ENCODE measurements at regions not wholly inside any gene's neighbourhood (a gene's known extent, or its start where the extent isn't known, plus 50 kb on each side); places are given as distances from the start of the nearest gene placed in this dataset.

GRCh38 chr3:70518356-70518755 is 205.9 kb upstream of the MDFIC2 start:
- no peaks in the 10 kb centered on the region for H3K79me2 ChIP-seq (ENCODE audit: insufficient read depth, low read length)
- DNase-seq (no peak), ATAC-seq (ENCODE audit: insufficient read depth, low read depth) (no peak)
- no peaks in the 10 kb centered on the region for H4K20me1 ChIP-seq (ENCODE audit: insufficient read depth, low read length)
- TF ChIP-seq EZH2 (IDR thresholded peaks at IDR 0.05; ENCODE audit: borderline replicate concordance, low read depth, low read length, severe bottlenecking) = no peak
- TF ChIP-seq CTCF (IDR thresholded peaks at IDR 0.05; ENCODE audit: borderline replicate concordance, extremely low read depth, low read length, poor library complexity, severe bottlenecking) = no peak
- peaks cover 6% of the 10 kb centered on the region for H3K27me3 ChIP-seq (ENCODE audit: insufficient read depth, low read length, poor library complexity)
- no peak overlapping the region for H3K4me2 ChIP-seq (ENCODE audit: insufficient read depth, low read length)
- no peak overlapping the region for H3K9ac ChIP-seq (ENCODE audit: low read depth, low read length)
- no peak overlapping the region for H2AFZ ChIP-seq (ENCODE audit: low read depth, low read length)
- no peaks in the 10 kb centered on the region for H3K4me1 ChIP-seq (ENCODE audit: insufficient read depth, low read length)
- H3K4me3 ChIP-seq (ENCODE audit: low read depth in 1 of 2, low read length in 2 of 2) = no peak overlapping the region
- no peaks in the 10 kb centered on the region for H3K9me3 ChIP-seq (ENCODE audit: insufficient read depth, low read length, severe bottlenecking)
- no peaks in the 10 kb centered on the region for H3K36me3 ChIP-seq (ENCODE audit: insufficient read depth, low read length)
- no peak overlapping the region for H3K27ac ChIP-seq (ENCODE audit: low read length)

GRCh38 chr3:70517124-70517890 is 204.9 kb upstream of the MDFIC2 start:
- no peak for TF ChIP-seq CTCF (IDR thresholded peaks at IDR 0.05; ENCODE audit: borderline replicate concordance, extremely low read depth, low read length, poor library complexity, severe bottlenecking)
- no peak for TF ChIP-seq EZH2 (IDR thresholded peaks at IDR 0.05; ENCODE audit: borderline replicate concordance, low read depth, low read length, severe bottlenecking)
- Histone ChIP-seq H3K9ac (ENCODE audit: low read depth, low read length) (no peak overlapping the region), H3K4me3 (ENCODE audit: low read depth in 1 of 2, low read length in 2 of 2) (no peak overlapping the region), H3K27me3 (ENCODE audit: insufficient read depth, low read length, poor library complexity) (peaks cover 12% of the 10 kb centered on the region), H4K20me1 (ENCODE audit: insufficient read depth, low read length) (no peaks in the 10 kb centered on the region), H3K4me1 (ENCODE audit: insufficient read depth, low read length) (no peaks in the 10 kb centered on the region), H3K27ac (ENCODE audit: low read length) (no peak overlapping the region), H3K4me2 (ENCODE audit: insufficient read depth, low read length) (no peak overlapping the region), H2AFZ (ENCODE audit: low read depth, low read length) (no peak overlapping the region), H3K36me3 (ENCODE audit: insufficient read depth, low read length) (no peaks in the 10 kb centered on the region), H3K9me3 (ENCODE audit: insufficient read depth, low read length, severe bottlenecking) (no peaks in the 10 kb centered on the region), H3K79me2 (ENCODE audit: insufficient read depth, low read length) (no peaks in the 10 kb centered on the region)
- ATAC-seq (ENCODE audit: insufficient read depth, low read depth) (no peak), DNase-seq (no peak)

- DNase-seq (no peak), ATAC-seq (ENCODE audit: insufficient read depth, low read depth) (no peak)
- Histone ChIP-seq H3K4me1 (ENCODE audit: insufficient read depth, low read length) (no peaks in the 10 kb centered on the region), H3K27ac (ENCODE audit: low read length) (no peak overlapping the region), H3K79me2 (ENCODE audit: insufficient read depth, low read length) (no peaks in the 10 kb centered on the region), H3K4me3 (ENCODE audit: low read depth in 1 of 2, low read length in 2 of 2) (no peak overlapping the region), H4K20me1 (ENCODE audit: insufficient read depth, low read length) (no peaks in the 10 kb centered on the region), H3K4me2 (ENCODE audit: insufficient read depth, low read length) (no peak overlapping the region), H3K36me3 (ENCODE audit: insufficient read depth, low read length) (no peaks in the 10 kb centered on the region), H3K9me3 (ENCODE audit: insufficient read depth, low read length, severe bottlenecking) (no peaks in the 10 kb centered on the region), H2AFZ (ENCODE audit: low read depth, low read length) (no peak overlapping the region), H3K9ac (ENCODE audit: low read depth, low read length) (no peak overlapping the region), H3K27me3 (ENCODE audit: insufficient read depth, low read length, poor library complexity) (peaks cover 12% of the 10 kb centered on the region)
- TF ChIP-seq CTCF (IDR thresholded peaks at IDR 0.05; ENCODE audit: borderline replicate concordance, extremely low read depth, low read length, poor library complexity, severe bottlenecking) = no peak
- TF ChIP-seq EZH2 (IDR thresholded peaks at IDR 0.05; ENCODE audit: borderline replicate concordance, low read depth, low read length, severe bottlenecking) = no peak
These were observed 203.6 kb upstream of the MDFIC2 start for GRCh38 chr3:70516076-70516475.
